HEK293 (cell line): ENCODE measurements at regions not wholly inside any gene's neighbourhood (a gene's known extent, or its start where the extent isn't known, plus 50 kb on each side); places are given as distances from the start of the nearest gene placed in this dataset.

ENCODE experiments used
- CTCF ChIA-PET: fragments of 350-600 bp; formaldehyde crosslinking; extraction: SDS; loops from one replicate; lab custom pipeline; 2021; ENCODE audit warnings: antibody characterized with exemption; lab: Yijun Ruan, JAX
- POLR2A ChIA-PET: fragments of 300-600 bp; formaldehyde crosslinking; extraction: SDS; loops from one replicate; lab custom pipeline; 2020; ENCODE audit warnings: antibody characterized with exemption, inconsistent platforms; lab: Yijun Ruan, JAX
- H3K27ac ChIP-seq: fragments of 200-500 bp; sonication (Bioruptor generic); 2 replicates; pipeline ENCODE4 v1.5.1; 2014; ENCODE audit warnings: low read depth, low read length, control low read depth, inconsistent platforms; ENCODE audit errors: extremely low read depth
- H3K36me3 ChIP-seq, 2 experiments: fragments of 200-500 bp in 1 of 2; sonication (Bioruptor generic) in 1 of 2; 1 replicate in 1 of 2; 2 replicates in 1 of 2; pipeline ENCODE4 v1.5.1; 2014 to 2017; ENCODE audit warnings: inconsistent platforms in 2 of 2, low read length in 2 of 2; ENCODE audit not compliant: control insufficient read depth in 2 of 2, insufficient read depth in 1 of 2
- H3K4me1 ChIP-seq: fragments of 200-500 bp; sonication (Bioruptor generic); 2 replicates; pipeline ENCODE4 v1.5.1; 2014; ENCODE audit warnings: mild to moderate bottlenecking, low read length, inconsistent platforms; ENCODE audit not compliant: control insufficient read depth, insufficient read depth
- H3K4me3 ChIP-seq: 2 replicates; pipeline ENCODE4 v1.5.1; 2011; ENCODE audit warnings: low read depth, mild to moderate bottlenecking, control low read depth, low read length, moderate library complexity
- H3K9me3 ChIP-seq: fragments of 200-500 bp; sonication (Bioruptor generic); 2 replicates; pipeline ENCODE4 v1.5.1; 2014; ENCODE audit warnings: low read depth, low read length, inconsistent platforms; ENCODE audit not compliant: control insufficient read depth, insufficient read depth
- BCL11B ChIP-seq: fragments of 450-650 bp; formaldehyde crosslinking; IDR thresholded peaks from 2 replicates; pipeline ENCODE4 v1.5.1; 2016; ENCODE audit warnings: low read depth, missing biosample characterization, missing genetic modification characterization
- IKZF3 ChIP-seq: fragments of 450-650 bp; IDR thresholded peaks from 2 replicates; pipeline ENCODE4 v1.5.0; 2018; ENCODE audit warnings: missing biosample characterization, mild to moderate bottlenecking, missing genetic modification characterization, moderate library complexity
- MZF1 ChIP-seq: fragments of 450-650 bp; formaldehyde crosslinking; IDR thresholded peaks from 2 replicates; pipeline ENCODE4 v1.5.1; 2017; ENCODE audit warnings: missing biosample characterization, missing genetic modification characterization, borderline replicate concordance
- SP2 ChIP-seq: fragments of 450-650 bp; formaldehyde crosslinking; IDR thresholded peaks from 2 replicates; pipeline ENCODE4 v1.5.1; 2016; ENCODE audit warnings: missing biosample characterization, missing genetic modification characterization
- TCF7L2 ChIP-seq: IDR thresholded peaks from 2 replicates; pipeline ENCODE4 v1.6.1; 2011; ENCODE audit warnings: low read depth, mild to moderate bottlenecking, inconsistent platforms, low read length, moderate library complexity, borderline replicate concordance
- WT1 ChIP-seq: fragments of 450-650 bp; formaldehyde crosslinking; IDR thresholded peaks from 2 replicates; pipeline ENCODE4 v1.5.1; 2016; ENCODE audit warnings: missing biosample characterization, missing genetic modification characterization
- ZNF132 ChIP-seq: fragments of 450-650 bp; formaldehyde crosslinking; IDR thresholded peaks from 2 replicates; pipeline ENCODE4 v1.5.1; 2017; ENCODE audit warnings: missing biosample characterization, missing genetic modification characterization, borderline replicate concordance
- ZNF24 ChIP-seq: fragments of 450-650 bp; formaldehyde crosslinking; IDR thresholded peaks from 2 replicates; pipeline ENCODE4 v1.5.1; 2016; ENCODE audit warnings: missing biosample characterization, missing genetic modification characterization
- ZNF266 ChIP-seq: fragments of 450-650 bp; formaldehyde crosslinking; IDR thresholded peaks from 2 replicates; pipeline ENCODE4 v1.5.1; 2016; ENCODE audit warnings: missing biosample characterization, missing genetic modification characterization, low read depth
- ZNF341 ChIP-seq: fragments of 450-650 bp; formaldehyde crosslinking; IDR thresholded peaks from 2 replicates; pipeline ENCODE4; 2016; ENCODE audit warnings: low read depth, missing biosample characterization, missing genetic modification characterization
- ZNF510 ChIP-seq: fragments of 450-650 bp; formaldehyde crosslinking; IDR thresholded peaks from 2 replicates; pipeline ENCODE4 v1.5.1; 2018; ENCODE audit warnings: mild to moderate bottlenecking, missing genetic modification characterization, missing biosample characterization; ENCODE audit not compliant: insufficient replicate concordance
- ZNF626 ChIP-seq: fragments of 450-650 bp; sonication (Bioruptor Pico); formaldehyde crosslinking; IDR thresholded peaks from 2 replicates; pipeline ENCODE4 v1.5.1; 2018; ENCODE audit warnings: missing biosample characterization, missing genetic modification characterization, inconsistent platforms
- ZNF707 ChIP-seq: fragments of 450-650 bp; formaldehyde crosslinking; IDR thresholded peaks from 2 replicates; pipeline ENCODE4 v1.5.1; 2016; ENCODE audit warnings: missing biosample characterization, missing genetic modification characterization
- TF ChIP-seq, protein P1 (sequence below): IDR thresholded peaks from 2 replicates; pipeline ENCODE4 v1.6.1; 2011; ENCODE audit warnings: mild to moderate bottlenecking, low read depth, low read length, borderline replicate concordance
- TF ChIP-seq, protein P2 (sequence below): fragments of 450-650 bp; formaldehyde crosslinking; IDR thresholded peaks from 2 replicates; pipeline ENCODE4 v1.5.1; 2016; ENCODE audit warnings: missing biosample characterization, missing genetic modification characterization
- TF ChIP-seq, protein P3 (sequence below): fragments of 450-650 bp; formaldehyde crosslinking; IDR thresholded peaks from 2 replicates; pipeline ENCODE4 v1.5.1; 2016; ENCODE audit warnings: missing biosample characterization, missing genetic modification characterization
- TF ChIP-seq, protein P4 (sequence below): fragments of 450-650 bp; IDR thresholded peaks from 2 replicates; pipeline ENCODE4 v1.5.1; 2018; ENCODE audit warnings: missing biosample characterization, mild to moderate bottlenecking, missing genetic modification characterization
- TF ChIP-seq, protein P5 (sequence below): fragments of 450-650 bp; formaldehyde crosslinking; IDR thresholded peaks from 2 replicates; pipeline ENCODE4 v1.5.1; 2017; ENCODE audit warnings: missing biosample characterization, missing genetic modification characterization

DNA sequence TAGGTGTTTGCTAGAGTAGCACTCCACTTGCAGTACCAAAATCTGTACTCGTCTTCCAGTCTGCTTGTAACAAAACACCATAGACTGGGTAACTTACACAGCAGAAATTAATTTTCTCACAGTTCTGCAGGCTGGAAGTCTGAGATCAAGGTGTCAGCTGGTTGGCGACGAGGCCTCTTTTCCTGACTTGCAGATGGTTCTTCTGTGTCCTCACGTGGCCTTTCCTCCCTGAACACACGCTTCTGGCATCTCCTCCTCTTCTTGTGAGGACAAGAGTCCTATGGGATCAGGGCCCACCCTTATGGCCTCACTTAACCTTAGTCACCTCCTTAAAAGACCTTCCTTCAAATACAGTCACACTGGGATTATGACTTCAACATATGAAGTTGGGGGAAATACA, 493.5 kb upstream of the MYT1L start:
- ChIA-PET POLR2A (no interaction called here), CTCF (interaction anchor here (0.7 kb wide), 1 partner anchor 278 kb away, joined by 4 read pairs; no protein-coding TSS in a partner anchor)
- no peak for TF ChIP-seq BCL11B (tag by site-specific recombination)
- Histone ChIP-seq H3K4me3 (no peak overlapping the region), H3K36me3 (no peaks in the 10 kb centered on the region), H3K9me3 (no peaks in the 10 kb centered on the region; the same call in 1 of the 2 replicates), H3K4me1 (no peaks in the 10 kb centered on the region), H3K27ac (no peak overlapping the region)

DNA sequence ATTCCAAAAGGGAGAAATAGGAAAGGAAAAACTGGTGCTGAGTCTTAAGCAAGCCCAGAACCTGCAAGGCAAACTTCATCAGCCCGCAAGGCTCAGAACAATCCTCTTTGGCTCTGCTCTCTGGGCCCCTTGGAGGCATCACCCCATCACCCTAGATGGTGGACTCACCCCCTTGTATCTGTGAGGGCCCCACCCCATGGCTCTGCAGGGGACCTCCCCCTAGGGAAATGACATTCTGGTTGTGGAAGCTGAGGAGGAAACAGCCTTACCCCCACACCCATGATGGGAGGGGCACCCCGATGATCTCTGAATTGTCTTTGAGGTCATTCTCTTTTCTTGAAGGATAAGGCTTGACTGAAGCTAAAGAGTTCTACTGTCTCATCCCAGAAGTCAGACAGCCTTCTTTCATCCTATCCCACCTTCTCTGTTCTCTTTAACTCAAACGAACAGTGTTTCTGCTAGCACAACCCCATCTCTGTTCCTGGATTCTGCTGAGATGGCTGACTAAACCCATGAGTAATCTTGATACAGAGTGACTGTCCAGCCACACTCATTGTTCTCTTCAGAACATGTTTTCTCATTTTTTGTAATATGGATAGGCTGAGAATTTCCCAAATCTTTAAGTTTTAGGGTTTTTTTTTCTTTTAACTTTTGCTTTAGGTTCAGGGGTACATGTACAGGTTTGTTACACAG, 492.1 kb upstream of the MYT1L start:
- TF ChIP-seq WT1 (tag by site-specific recombination) (no peak), ZNF707 (tag by site-specific recombination) (no peak), ZNF24 (tag by site-specific recombination) (no peak), IKZF3 (tag by site-specific recombination) (no peak), ZNF341 (tag by site-specific recombination) (no peak), ZNF266 (no peak)
- Histone ChIP-seq H3K36me3 (no peaks in the 10 kb centered on the region), H3K4me1 (no peaks in the 10 kb centered on the region), H3K9me3 (no peaks in the 10 kb centered on the region; the same call in 1 of the 2 replicates), H3K27ac (no peak overlapping the region), H3K4me3 (no peak overlapping the region)
- ChIA-PET CTCF (no interaction called here), POLR2A (no interaction called here)

DNA sequence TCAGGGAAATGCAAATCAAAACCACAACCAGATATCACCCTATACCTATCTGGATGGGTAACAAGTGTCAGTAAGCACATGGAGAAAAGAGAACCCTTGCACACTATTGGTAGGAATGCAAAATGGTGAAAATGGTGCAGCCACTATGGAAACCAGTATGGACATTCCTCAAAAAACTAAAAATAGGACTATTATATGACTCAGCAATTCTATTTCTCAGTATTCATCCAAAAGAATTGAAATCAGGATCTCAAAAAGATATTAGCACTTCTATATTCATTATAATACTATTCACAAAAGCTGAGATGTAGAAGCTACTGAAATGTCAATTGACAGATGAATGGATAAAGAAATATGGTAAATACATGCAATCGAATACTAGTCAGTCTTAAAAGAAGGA, 491.1 kb upstream of the MYT1L start:
- TF ChIP-seq, protein P1, sequence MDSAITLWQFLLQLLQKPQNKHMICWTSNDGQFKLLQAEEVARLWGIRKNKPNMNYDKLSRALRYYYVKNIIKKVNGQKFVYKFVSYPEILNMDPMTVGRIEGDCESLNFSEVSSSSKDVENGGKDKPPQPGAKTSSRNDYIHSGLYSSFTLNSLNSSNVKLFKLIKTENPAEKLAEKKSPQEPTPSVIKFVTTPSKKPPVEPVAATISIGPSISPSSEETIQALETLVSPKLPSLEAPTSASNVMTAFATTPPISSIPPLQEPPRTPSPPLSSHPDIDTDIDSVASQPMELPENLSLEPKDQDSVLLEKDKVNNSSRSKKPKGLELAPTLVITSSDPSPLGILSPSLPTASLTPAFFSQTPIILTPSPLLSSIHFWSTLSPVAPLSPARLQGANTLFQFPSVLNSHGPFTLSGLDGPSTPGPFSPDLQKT, result no peak
- TF ChIP-seq ZNF510, result no peak
- no peak for TF ChIP-seq IKZF3 (tag by site-specific recombination)
- no peak for TF ChIP-seq SP2 (tag by site-specific recombination)
- TF ChIP-seq ZNF132, result no peak
- TF ChIP-seq MZF1, result no peak
- TF ChIP-seq, protein P2, sequence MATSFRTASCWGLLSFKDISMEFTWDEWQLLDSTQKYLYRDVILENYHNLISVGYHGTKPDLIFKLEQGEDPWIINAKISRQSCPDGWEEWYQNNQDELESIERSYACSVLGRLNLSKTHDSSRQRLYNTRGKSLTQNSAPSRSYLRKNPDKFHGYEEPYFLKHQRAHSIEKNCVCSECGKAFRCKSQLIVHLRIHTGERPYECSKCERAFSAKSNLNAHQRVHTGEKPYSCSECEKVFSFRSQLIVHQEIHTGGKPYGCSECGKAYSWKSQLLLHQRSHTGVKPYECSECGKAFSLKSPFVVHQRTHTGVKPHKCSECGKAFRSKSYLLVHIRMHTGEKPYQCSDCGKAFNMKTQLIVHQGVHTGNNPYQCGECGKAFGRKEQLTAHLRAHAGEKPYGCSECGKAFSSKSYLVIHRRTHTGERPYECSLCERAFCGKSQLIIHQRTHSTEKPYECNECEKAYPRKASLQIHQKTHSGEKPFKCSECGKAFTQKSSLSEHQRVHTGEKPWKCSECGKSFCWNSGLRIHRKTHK (tag by site-specific recombination), result no peak
- TF ChIP-seq TCF7L2, result no peak

DNA sequence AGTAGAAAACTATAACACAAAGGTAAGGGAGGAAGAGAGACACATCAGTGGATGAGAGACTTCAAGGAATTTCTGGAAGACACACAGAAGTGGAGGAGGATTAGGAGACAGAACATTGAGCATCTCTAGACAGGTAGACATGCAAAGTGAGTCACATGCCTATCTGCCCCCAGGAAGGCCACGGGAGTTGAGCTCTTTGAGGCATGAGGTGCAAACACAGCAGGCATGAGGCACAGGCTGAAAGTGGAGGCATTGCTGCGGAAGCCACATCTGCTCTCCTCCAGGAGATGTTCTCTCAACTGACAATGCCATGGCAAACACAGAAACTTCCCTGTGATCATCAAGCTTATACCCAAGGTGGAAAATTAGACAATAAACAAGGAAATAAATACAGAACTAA, 481.6 kb upstream of the MYT1L start:
- H3K9me3 ChIP-seq, result no peaks in the 10 kb centered on the region
- no peaks in the 10 kb centered on the region for H3K36me3 ChIP-seq
- ChIA-PET CTCF (interaction anchor here (1.0 kb wide), 1 partner anchor 92 kb away, joined by 4 read pairs; no protein-coding TSS in a partner anchor), POLR2A (no interaction called here)
- H3K4me3 ChIP-seq, result no peak overlapping the region
- no peaks in the 10 kb centered on the region for H3K4me1 ChIP-seq
- H3K27ac ChIP-seq, result no peak overlapping the region
- TF ChIP-seq, protein P3, sequence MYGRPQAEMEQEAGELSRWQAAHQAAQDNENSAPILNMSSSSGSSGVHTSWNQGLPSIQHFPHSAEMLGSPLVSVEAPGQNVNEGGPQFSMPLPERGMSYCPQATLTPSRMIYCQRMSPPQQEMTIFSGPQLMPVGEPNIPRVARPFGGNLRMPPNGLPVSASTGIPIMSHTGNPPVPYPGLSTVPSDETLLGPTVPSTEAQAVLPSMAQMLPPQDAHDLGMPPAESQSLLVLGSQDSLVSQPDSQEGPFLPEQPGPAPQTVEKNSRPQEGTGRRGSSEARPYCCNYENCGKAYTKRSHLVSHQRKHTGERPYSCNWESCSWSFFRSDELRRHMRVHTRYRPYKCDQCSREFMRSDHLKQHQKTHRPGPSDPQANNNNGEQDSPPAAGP, result no peak
- TF ChIP-seq ZNF626, result no peak
- TF ChIP-seq, protein P4, sequence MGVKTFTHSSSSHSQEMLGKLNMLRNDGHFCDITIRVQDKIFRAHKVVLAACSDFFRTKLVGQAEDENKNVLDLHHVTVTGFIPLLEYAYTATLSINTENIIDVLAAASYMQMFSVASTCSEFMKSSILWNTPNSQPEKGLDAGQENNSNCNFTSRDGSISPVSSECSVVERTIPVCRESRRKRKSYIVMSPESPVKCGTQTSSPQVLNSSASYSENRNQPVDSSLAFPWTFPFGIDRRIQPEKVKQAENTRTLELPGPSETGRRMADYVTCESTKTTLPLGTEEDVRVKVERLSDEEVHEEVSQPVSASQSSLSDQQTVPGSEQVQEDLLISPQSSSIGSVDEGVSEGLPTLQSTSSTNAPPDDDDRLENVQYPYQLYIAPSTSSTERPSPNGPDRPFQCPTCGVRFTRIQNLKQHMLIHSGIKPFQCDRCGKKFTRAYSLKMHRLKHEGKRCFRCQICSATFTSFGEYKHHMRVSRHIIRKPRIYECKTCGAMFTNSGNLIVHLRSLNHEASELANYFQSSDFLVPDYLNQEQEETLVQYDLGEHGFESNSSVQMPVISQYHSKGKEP, result no peak
- TF ChIP-seq, protein P5, sequence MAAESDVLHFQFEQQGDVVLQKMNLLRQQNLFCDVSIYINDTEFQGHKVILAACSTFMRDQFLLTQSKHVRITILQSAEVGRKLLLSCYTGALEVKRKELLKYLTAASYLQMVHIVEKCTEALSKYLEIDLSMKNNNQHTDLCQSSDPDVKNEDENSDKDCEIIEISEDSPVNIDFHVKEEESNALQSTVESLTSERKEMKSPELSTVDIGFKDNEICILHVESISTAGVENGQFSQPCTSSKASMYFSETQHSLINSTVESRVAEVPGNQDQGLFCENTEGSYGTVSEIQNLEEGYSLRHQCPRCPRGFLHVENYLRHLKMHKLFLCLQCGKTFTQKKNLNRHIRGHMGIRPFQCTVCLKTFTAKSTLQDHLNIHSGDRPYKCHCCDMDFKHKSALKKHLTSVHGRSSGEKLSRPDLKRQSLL (tag by site-specific recombination), result no peak

More for the DNA sequence above, 491.1 kb upstream of the MYT1L start:
- no peak overlapping the region for H3K4me3 ChIP-seq
- no peaks in the 10 kb centered on the region for H3K36me3 ChIP-seq
- POLR2A ChIA-PET, result no interaction called here
- CTCF ChIA-PET, result interaction anchor here (0.5 kb wide), 1 partner anchor 248 kb away, joined by 5 read pairs; no protein-coding TSS in a partner anchor
- no peak overlapping the region for H3K27ac ChIP-seq
- H3K9me3 ChIP-seq, result no peaks in the 10 kb centered on the region; the same call in 1 of the 2 replicates
- H3K4me1 ChIP-seq, result no peaks in the 10 kb centered on the region
